ENCODE measurements at regions not wholly inside any gene's neighbourhood (a gene's known extent, or its start where the extent isn't known, plus 50 kb on each side); places are given as distances from the start of the nearest gene placed in this dataset.

- Histone ChIP-seq H3K27ac (no peak overlapping the region), H3K4me3 (no peak overlapping the region), H3K27me3 (peaks cover 0 to 8% (median 0%) of the 10 kb centered on the region in 3 donors), H3K9me3 (no peaks in the 10 kb centered on the region), H3K4me1 (no peaks in the 10 kb centered on the region), H3K36me3 (no peaks in the 10 kb centered on the region)
- WGBS, 5 donors, result 52 to 73% (median 57%) methylated on average over 1 of the region's 1 CpG
- intact Hi-C loops (cut with DNase I; ENCODE audit: low total_unique reads), result no loop called here
- TF ChIP-seq CTCF (IDR thresholded peaks at IDR 0.05) (no peak), EP300 (IDR thresholded peaks at IDR 0.05) (no peak), POLR2A (IDR thresholded peaks at IDR 0.05) (no peak), POLR2AphosphoS5 (IDR thresholded peaks at IDR 0.05) (no peak)
- DNase-seq, result no peak
Observed at GRCh38 chr20:4335722-4336121, 86.6 kb upstream of the ADRA1D start.

- Histone ChIP-seq H3K36me3 (no peaks in the 10 kb centered on the region), H3K27me3 (peaks cover 0 to 8% (median 0%) of the 10 kb centered on the region in 3 donors), H3K27ac (no peak overlapping the region), H3K9me3 (no peaks in the 10 kb centered on the region), H3K4me3 (no peak overlapping the region), H3K4me1 (no peaks in the 10 kb centered on the region)
- intact Hi-C loops (cut with DNase I; ENCODE audit: low total_unique reads), result no loop called here
- WGBS, 5 donors, result 76 to 92% (median 79%) methylated on average over 5 of the region's 5 CpGs
- TF ChIP-seq POLR2A (IDR thresholded peaks at IDR 0.05) (no peak), CTCF (IDR thresholded peaks at IDR 0.05) (no peak), POLR2AphosphoS5 (IDR thresholded peaks at IDR 0.05) (no peak), EP300 (IDR thresholded peaks at IDR 0.05) (no peak)
- no peak for DNase-seq
Observed at GRCh38 chr20:4332121-4332860, 83.2 kb upstream of the ADRA1D start.

GRCh38 chr20:4330011-4330410 lies 80.9 kb upstream of the ADRA1D start:
- Histone ChIP-seq H3K4me3 (no peak overlapping the region), H3K27me3 (peaks cover 0 to 8% (median 0%) of the 10 kb centered on the region in 3 donors), H3K4me1 (no peaks in the 10 kb centered on the region), H3K27ac (no peak overlapping the region), H3K9me3 (peaks cover 0 to 7% (median 0%) of the 10 kb centered on the region in 4 donors), H3K36me3 (no peaks in the 10 kb centered on the region)
- TF ChIP-seq POLR2AphosphoS5 (IDR thresholded peaks at IDR 0.05) (no peak), POLR2A (IDR thresholded peaks at IDR 0.05) (no peak), EP300 (IDR thresholded peaks at IDR 0.05) (no peak), CTCF (IDR thresholded peaks at IDR 0.05) (no peak)
- 61 to 79% (median 71%) methylated on average over 5 of the region's 5 CpGs for WGBS, 5 donors
- no peak for DNase-seq
- intact Hi-C loops (cut with DNase I; ENCODE audit: low total_unique reads), result no loop called here

DNA sequence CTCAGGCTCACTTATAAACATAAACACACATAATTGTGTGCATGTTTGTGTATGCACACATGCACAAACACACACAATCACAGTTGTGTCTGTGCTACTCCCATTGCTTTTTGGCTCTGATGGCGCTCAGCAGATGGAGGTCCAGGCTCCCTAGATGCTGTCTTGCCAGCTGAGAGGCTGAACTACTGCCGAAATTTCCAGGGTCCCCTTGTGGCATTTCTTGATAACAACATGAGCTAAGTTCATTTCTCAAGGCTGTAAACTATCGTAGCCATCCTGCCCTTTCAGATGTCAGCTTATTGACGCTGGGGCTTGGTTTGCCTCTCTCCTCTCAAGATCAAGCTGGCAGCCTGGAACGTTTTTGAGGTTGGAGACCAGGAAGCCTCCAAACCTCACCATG lies 80.1 kb upstream of the ADRA1D start:
- H3K4me1 ChIP-seq, result no peaks in the 10 kb centered on the region
- peaks cover 0 to 7% (median 0%) of the 10 kb centered on the region in 4 donors for H3K9me3 ChIP-seq
- no peak for DNase-seq
- no peak overlapping the region for H3K4me3 ChIP-seq
- WGBS, 5 donors, result 73 to 77% (median 73%) methylated on average over 5 of the region's 5 CpGs
- H3K36me3 ChIP-seq, result no peaks in the 10 kb centered on the region
- no peak overlapping the region for H3K27ac ChIP-seq
- H3K27me3 ChIP-seq, result peaks cover 0 to 8% (median 0%) of the 10 kb centered on the region in 3 donors
- intact Hi-C loops (cut with DNase I; ENCODE audit: low total_unique reads), result no loop called here
- TF ChIP-seq CTCF (IDR thresholded peaks at IDR 0.05), result no peak
